Small intestine (tissue), 7 donors: ENCODE measurements at regions not wholly inside any gene's neighbourhood (a gene's known extent, or its start where the extent isn't known, plus 50 kb on each side); places are given as distances from the start of the nearest gene placed in this dataset.

Experiments used
- DNase-seq, 2 donors: peaks; one replicate each; pipeline versions ENCODE4 v3.0.0 to v3.0.0-alpha.2; 2013
- FAIRE-seq: peaks from 2 replicates; lab custom pipeline; 2012; peaks lifted over from hg19 to GRCh38; lab: Jason Lieb, UNC
- H3K27ac ChIP-seq, 3 donors: one replicate each; pipeline ENCODE4 v1.5.1; 2013; ENCODE audit warnings: low read length in 2 of 3, mild to moderate bottlenecking in 2 of 3, control low read depth in 1 of 3, inconsistent platforms in 1 of 3, low read depth in 1 of 3, moderate library complexity in 1 of 3
- H3K27me3 ChIP-seq, 3 donors: one replicate each; pipeline ENCODE4 v1.6.1; 2013; ENCODE audit warnings: low read length in 3 of 3, inconsistent platforms in 1 of 3; ENCODE audit not compliant: control insufficient read depth in 3 of 3, insufficient read depth in 3 of 3
- H3K36me3 ChIP-seq, 3 donors: one replicate each; pipeline ENCODE4 v1.6.1; 2013; ENCODE audit warnings: low read length in 3 of 3, inconsistent platforms in 1 of 3, low read depth in 1 of 3, mild to moderate bottlenecking in 1 of 3, moderate library complexity in 1 of 3; ENCODE audit not compliant: control insufficient read depth in 3 of 3, insufficient read depth in 2 of 3
- H3K4me1 ChIP-seq, 3 donors: one replicate each; pipeline ENCODE4 v1.6.1; 2013; ENCODE audit warnings: low read length in 2 of 3, inconsistent platforms in 1 of 3, low read depth in 1 of 3, mild to moderate bottlenecking in 1 of 3, moderate library complexity in 1 of 3; ENCODE audit not compliant: control insufficient read depth in 3 of 3, insufficient read depth in 2 of 3
- H3K4me3 ChIP-seq, 3 donors: one replicate each; pipeline ENCODE4 v1.5.1; 2013; ENCODE audit warnings: low read length in 3 of 3, control low read depth in 1 of 3, inconsistent platforms in 1 of 3, low read depth in 1 of 3, mild to moderate bottlenecking in 1 of 3, moderate library complexity in 1 of 3
- H3K9me3 ChIP-seq, 2 donors: one replicate each; pipeline ENCODE4 v1.6.1; 2013; ENCODE audit warnings: low read depth in 1 of 2, low read length in 1 of 2; ENCODE audit not compliant: control insufficient read depth in 2 of 2, insufficient read depth in 1 of 2
- WGBS, 3 donors: extraction: QIAGEN DNeasy Blood & Tissue Kit; methylation state at CpG; one replicate each; pipeline ENCODE4 v1.1.7; 2013; 5-methylcytosine and 5-hydroxymethylcytosine counted together
- donor health status: healthy with polysubstance abuse.
- donor health status: control.
- donor health status: control.
- donor health status: Bipolar disorder and iron deficiency.
- donor health status: healthy.

- H3K9me3 ChIP-seq, result no peaks in the 10 kb centered on the region
- WGBS, 3 donors, result 80 to 92% (median 84%) methylated on average over 6 of the region's 6 CpGs
- H3K36me3 ChIP-seq, result no peaks in the 10 kb centered on the region
- H3K27me3 ChIP-seq, result peaks cover 0 to 3% (median 0%) of the 10 kb centered on the region in 3 donors
- FAIRE-seq, result no peak
- no peak overlapping the region for H3K4me3 ChIP-seq
- no peak overlapping the region for H3K27ac ChIP-seq
- no peak for DNase-seq
- H3K4me1 ChIP-seq, result peaks cover 0 to 9% (median 2%) of the 10 kb centered on the region in 3 donors
These were observed 65.5 kb upstream of the NRIP1 start for GRCh38 chr21:15130326-15130725.

GRCh38 chr21:15130751-15131150 lies 66.0 kb upstream of the NRIP1 start:
- DNase-seq, result no peak
- Histone ChIP-seq H3K36me3 (no peaks in the 10 kb centered on the region), H3K27ac (no peak overlapping the region), H3K4me1 (peaks cover 0 to 9% (median 2%) of the 10 kb centered on the region in 3 donors), H3K4me3 (no peak overlapping the region), H3K27me3 (peaks cover 0 to 3% (median 0%) of the 10 kb centered on the region in 3 donors), H3K9me3 (no peaks in the 10 kb centered on the region)
- FAIRE-seq, result no peak
- 44 to 56% (median 49%) methylated on average over 1 of the region's 1 CpG for WGBS, 3 donors

GRCh38 chr21:15132781-15133180 lies 68.0 kb upstream of the NRIP1 start:
- H3K27ac ChIP-seq, result no peak overlapping the region
- 88 to 94% (median 93%) methylated on average over 7 of the region's 7 CpGs for WGBS, 3 donors
- no peak for DNase-seq
- no peaks in the 10 kb centered on the region for H3K9me3 ChIP-seq
- peaks cover 0 to 3% (median 0%) of the 10 kb centered on the region in 3 donors for H3K27me3 ChIP-seq
- peaks cover 2 to 6% (median 5%) of the 10 kb centered on the region in 3 donors for H3K4me1 ChIP-seq
- FAIRE-seq, result no peak
- no peak overlapping the region for H3K4me3 ChIP-seq
- H3K36me3 ChIP-seq, result no peaks in the 10 kb centered on the region

- peak in 1 of 2 donors; percentile 79 for DNase-seq
- Histone ChIP-seq H3K4me1 (peaks cover 12 to 19% (median 18%) of the 10 kb centered on the region in 3 donors), H3K4me3 (no peak overlapping the region), H3K9me3 (no peaks in the 10 kb centered on the region), H3K27ac (peak overlapping the region in 1 of 3 donors; percentile 55), H3K36me3 (no peaks in the 10 kb centered on the region), H3K27me3 (peaks cover 0 to 3% (median 0%) of the 10 kb centered on the region in 3 donors)
- WGBS, 3 donors, result 8 to 35% (median 21%) methylated on average over 7 of the region's 7 CpGs
- no peak for FAIRE-seq
These were observed 70.1 kb upstream of the NRIP1 start for GRCh38 chr21:15134701-15135470.

- DNase-seq (no peak), FAIRE-seq (no peak)
- H3K27me3 ChIP-seq, result no peaks in the 10 kb centered on the region
- H3K4me3 ChIP-seq, result no peak overlapping the region
- H3K9me3 ChIP-seq, result no peaks in the 10 kb centered on the region
- H3K27ac ChIP-seq, result no peak overlapping the region
- H3K4me1 ChIP-seq, result peaks cover 14 to 23% (median 18%) of the 10 kb centered on the region in 3 donors
- 74 to 87% (median 80%) methylated on average over 3 of the region's 3 CpGs for WGBS, 3 donors
- H3K36me3 ChIP-seq, result no peaks in the 10 kb centered on the region
These were observed 71.2 kb upstream of the NRIP1 start for GRCh38 chr21:15135867-15136629.

GRCh38 chr21:15138490-15138889 lies 73.7 kb upstream of the NRIP1 start:
- H3K36me3 ChIP-seq, result no peaks in the 10 kb centered on the region
- FAIRE-seq, result no peak
- 4 to 18% (median 9%) methylated on average over 7 of the region's 7 CpGs for WGBS, 3 donors
- peak; percentile 40 to 69 for DNase-seq
- peaks cover 0 to 3% of the 10 kb centered on the region in 2 donors for H3K9me3 ChIP-seq
- H3K4me3 ChIP-seq, result no peak overlapping the region
- peaks cover 14 to 31% (median 18%) of the 10 kb centered on the region in 3 donors for H3K4me1 ChIP-seq
- H3K27ac ChIP-seq, result peak overlapping the region in 2 of 3 donors; percentile 34 to 56
- no peaks in the 10 kb centered on the region for H3K27me3 ChIP-seq

- Histone ChIP-seq H3K4me1 (peaks cover 14 to 31% (median 18%) of the 10 kb centered on the region in 3 donors), H3K27ac (peak overlapping the region; percentile 72 to 87 (median 81)), H3K36me3 (no peaks in the 10 kb centered on the region), H3K27me3 (no peaks in the 10 kb centered on the region), H3K4me3 (no peak overlapping the region), H3K9me3 (peaks cover 0 to 3% of the 10 kb centered on the region in 2 donors)
- DNase-seq (no peak), FAIRE-seq (no peak)
- 11 to 44% (median 24%) methylated on average over 4 of the region's 4 CpGs for WGBS, 3 donors
These were observed 75.1 kb upstream of the NRIP1 start for GRCh38 chr21:15139898-15140297.

- FAIRE-seq, result peak; percentile 67
These were observed 75.7 kb upstream of the NRIP1 start for GRCh38 chr21:15140321-15141019.

More at GRCh38 chr21:15140321-15141019, 75.7 kb upstream of the NRIP1 start:
- H3K27ac ChIP-seq, result peak overlapping the region; percentile 72 to 87 (median 81)
- WGBS, 3 donors, result 11 to 43% (median 23%) methylated on average over 9 of the region's 9 CpGs
- H3K9me3 ChIP-seq, result peaks cover 0 to 3% of the 10 kb centered on the region in 2 donors
- H3K4me3 ChIP-seq, result peak overlapping the region in 1 of 3 donors; percentile 23
- no peaks in the 10 kb centered on the region for H3K27me3 ChIP-seq
- peaks cover 14 to 31% (median 18%) of the 10 kb centered on the region in 3 donors for H3K4me1 ChIP-seq
- DNase-seq, result peak; percentile 98 to 99
- H3K36me3 ChIP-seq, result no peaks in the 10 kb centered on the region
